LNCaP clone FGC (cell line): ENCODE measurements at regions not wholly inside any gene's neighbourhood (a gene's known extent, or its start where the extent isn't known, plus 50 kb on each side); places are given as distances from the start of the nearest gene placed in this dataset.
"Not testable (repeated sequence)": the region's sequence is repeated elsewhere in the genome, so short reads cannot be mapped to it uniquely, and the experiment has no call there.

Source experiments
- DNase-seq: peaks from one replicate; pipeline ENCODE4 v3.0.0-alpha.2; 2011; ENCODE audit warnings: low read depth
- H3K4me3 ChIP-seq: 2 replicates; pipeline ENCODE4 v1.5.1; 2011; ENCODE audit warnings: mild to moderate bottlenecking, low read depth, low read length, control low read depth
- TF ChIP-seq, protein P1 (sequence below): IDR thresholded peaks from 2 replicates; pipeline ENCODE4 v1.5.1; 2012; ENCODE audit warnings: mild to moderate bottlenecking; ENCODE audit not compliant: control insufficient read depth, insufficient read depth; ENCODE audit errors: extremely low read depth

DNA sequence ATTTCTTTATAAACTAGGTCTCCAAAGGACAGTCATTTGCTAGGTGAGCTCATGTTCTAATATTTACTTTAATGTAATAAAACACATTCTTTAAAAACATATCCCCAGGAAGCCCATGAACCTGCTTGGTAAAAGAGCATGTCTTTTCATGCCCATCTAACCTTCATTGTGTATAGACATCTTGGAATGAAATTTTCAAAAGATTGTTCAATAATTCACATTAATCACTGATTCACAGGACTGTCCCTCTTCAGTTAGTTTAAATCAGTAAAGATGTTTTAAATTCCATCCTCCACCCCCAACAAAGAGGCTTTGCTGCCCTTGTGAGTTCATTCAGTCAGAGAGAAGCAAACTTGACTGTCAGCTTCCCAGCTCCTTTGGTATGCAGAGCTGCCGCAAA, 633.4 kb upstream of the CELF4 start:
- no peak for DNase-seq
- no peak overlapping the region for H3K4me3 ChIP-seq
- TF ChIP-seq, protein P1, sequence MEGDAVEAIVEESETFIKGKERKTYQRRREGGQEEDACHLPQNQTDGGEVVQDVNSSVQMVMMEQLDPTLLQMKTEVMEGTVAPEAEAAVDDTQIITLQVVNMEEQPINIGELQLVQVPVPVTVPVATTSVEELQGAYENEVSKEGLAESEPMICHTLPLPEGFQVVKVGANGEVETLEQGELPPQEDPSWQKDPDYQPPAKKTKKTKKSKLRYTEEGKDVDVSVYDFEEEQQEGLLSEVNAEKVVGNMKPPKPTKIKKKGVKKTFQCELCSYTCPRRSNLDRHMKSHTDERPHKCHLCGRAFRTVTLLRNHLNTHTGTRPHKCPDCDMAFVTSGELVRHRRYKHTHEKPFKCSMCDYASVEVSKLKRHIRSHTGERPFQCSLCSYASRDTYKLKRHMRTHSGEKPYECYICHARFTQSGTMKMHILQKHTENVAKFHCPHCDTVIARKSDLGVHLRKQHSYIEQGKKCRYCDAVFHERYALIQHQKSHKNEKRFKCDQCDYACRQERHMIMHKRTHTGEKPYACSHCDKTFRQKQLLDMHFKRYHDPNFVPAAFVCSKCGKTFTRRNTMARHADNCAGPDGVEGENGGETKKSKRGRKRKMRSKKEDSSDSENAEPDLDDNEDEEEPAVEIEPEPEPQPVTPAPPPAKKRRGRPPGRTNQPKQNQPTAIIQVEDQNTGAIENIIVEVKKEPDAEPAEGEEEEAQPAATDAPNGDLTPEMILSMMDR, result no peak

DNA sequence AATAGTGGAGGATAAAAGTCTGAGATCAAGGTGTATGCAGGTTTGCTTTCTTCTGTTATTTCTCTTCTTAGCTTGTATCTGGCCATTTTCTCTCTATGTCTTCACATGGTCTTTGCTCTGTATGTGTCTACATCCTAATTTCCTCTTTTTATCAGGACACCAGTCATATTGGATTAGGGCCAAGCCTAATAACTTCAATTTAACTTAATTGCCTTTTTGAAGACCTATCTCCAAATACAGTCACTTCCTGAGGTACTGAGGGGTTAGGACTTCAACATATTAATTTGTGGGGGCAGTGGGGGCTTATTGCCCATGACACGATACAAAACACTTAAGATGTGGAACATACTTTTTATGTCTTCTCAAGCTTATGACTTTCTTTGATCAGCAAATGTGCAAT, 632.9 kb upstream of the CELF4 start:
- TF ChIP-seq, protein P1, result no peak
- no peak overlapping the region for H3K4me3 ChIP-seq
- no peak for DNase-seq

DNA sequence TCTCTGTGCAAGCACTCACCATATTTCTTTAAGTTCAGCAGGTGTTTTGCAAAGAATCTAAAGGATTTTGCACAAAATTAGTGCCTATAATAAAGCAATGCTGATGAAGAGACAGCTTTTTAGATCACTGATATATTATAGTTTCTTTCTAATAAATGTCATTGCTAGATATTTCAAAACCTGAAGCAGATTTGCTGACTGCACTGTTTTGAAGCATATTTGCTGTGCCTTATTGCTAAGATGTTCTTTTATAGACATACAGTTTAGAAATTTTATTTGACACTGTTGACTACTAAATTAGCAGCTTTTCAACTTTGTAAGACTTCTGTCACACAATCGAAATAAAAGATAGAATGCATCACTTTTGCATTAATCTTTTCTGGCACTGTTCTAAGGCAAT, 620.9 kb upstream of the CELF4 start:
- H3K4me3 ChIP-seq, result no peak overlapping the region
- TF ChIP-seq, protein P1, result no peak
- no peak for DNase-seq

DNA sequence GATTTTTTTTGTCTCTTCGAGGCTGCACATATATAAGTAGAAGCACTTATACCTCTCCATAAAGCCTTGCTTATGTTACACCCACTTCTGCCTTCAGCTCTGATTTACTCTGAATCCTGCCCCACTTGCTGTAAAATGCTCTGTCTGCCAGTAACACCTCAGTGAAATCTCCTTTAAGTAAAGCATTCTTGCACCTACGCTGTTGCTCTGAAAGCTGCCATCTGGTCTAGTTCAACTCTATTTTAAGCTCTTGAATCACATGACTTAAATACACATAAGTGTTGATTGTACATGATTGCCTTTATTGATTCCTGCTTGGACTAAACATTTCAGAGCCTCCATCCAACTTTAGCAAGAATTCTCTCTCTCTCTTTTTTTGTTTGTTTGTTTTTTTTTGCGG, 609.0 kb upstream of the CELF4 start:
- H3K4me3 ChIP-seq, result no peak overlapping the region
- no peak for DNase-seq
- TF ChIP-seq, protein P1, result no peak

DNA sequence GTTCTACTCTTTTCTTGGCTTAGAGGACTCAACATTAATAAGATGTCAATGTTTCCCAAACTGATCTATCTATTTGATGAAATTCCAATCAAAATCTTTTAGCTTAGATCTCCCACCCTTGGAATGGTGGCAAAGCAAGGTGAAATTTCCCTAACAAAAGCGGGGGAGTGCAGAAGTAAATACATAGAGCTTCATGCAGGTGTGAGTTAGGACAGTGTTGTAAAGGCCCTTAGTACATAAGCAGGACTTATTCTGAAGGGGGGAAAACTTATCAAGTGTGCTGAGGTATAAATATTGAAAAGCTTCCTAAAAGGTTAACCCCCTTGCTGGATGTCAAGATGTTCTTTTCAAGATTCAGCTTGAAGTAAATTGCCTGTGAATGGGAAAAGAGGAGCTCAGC, 608.6 kb upstream of the CELF4 start:
- TF ChIP-seq, protein P1, result no peak
- no peak for DNase-seq

DNA sequence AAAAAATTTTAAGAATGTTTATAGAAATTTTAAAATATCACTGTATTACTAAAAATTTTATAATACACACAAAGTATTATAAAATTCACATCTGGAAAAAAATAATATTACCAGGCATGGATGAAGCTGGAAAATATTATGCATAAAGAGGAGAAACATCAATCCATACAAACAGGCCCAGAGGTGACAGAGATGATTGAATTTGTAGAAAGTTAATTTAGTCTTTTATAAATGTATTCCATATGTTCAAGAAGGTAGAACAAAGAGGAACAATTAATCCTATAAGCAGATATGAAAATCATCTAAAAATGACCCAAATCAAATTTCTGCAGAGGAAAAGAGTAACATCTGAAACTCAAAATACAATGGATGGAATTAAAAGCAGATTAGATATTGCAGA, 605.2 kb upstream of the CELF4 start:
- no peak for DNase-seq
- TF ChIP-seq, protein P1, result no peak
- no peak overlapping the region for H3K4me3 ChIP-seq

More for the DNA sequence above, 608.6 kb upstream of the CELF4 start:
- no peak overlapping the region for H3K4me3 ChIP-seq

DNA sequence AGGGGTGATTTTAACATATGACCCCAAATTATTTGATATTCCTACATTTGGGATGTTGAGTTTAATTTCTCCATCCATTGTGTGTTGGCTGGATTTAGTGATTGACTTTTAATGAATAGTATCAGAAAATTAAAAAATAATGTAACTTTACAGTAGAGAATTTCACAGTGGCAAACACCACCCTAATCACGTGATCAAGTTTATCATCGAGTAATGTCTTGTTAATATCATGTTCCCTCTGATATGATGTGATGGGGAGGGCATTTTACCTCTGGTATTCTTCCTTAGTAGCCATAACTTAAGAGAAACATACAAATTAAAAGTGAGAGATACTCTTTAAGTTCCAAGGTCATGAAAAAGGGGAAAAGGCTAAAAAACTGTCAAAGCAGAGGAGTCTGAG, 602.0 kb upstream of the CELF4 start:
- DNase-seq, result no peak
- TF ChIP-seq, protein P1, result no peak

DNA sequence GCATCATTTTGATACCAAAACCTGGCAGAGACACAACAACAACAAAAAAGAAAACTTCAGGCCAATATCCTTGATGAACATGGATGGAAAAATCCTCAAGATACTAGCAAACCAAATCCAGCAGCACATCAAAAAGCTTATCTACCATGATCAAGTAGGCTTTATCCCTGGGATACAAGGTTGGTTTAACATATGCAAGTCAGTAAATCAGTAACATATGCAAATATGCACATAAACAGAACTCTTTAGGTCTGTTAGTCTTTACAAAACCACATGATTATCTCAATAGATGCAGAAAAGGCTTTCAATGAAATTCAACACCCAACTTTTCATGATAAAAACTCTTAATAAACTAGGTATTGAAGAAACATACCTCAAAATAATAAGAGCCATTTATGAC, 587.5 kb upstream of the CELF4 start:
- DNase-seq, H3K4me3 ChIP-seq: not testable (repeated sequence)

More for the DNA sequence above, 602.0 kb upstream of the CELF4 start:
- no peak overlapping the region for H3K4me3 ChIP-seq
